ENCODE measurements at regions not wholly inside any gene's neighbourhood (a gene's known extent, or its start where the extent isn't known, plus 50 kb on each side); places are given as distances from the start of the nearest gene placed in this dataset.

DNA sequence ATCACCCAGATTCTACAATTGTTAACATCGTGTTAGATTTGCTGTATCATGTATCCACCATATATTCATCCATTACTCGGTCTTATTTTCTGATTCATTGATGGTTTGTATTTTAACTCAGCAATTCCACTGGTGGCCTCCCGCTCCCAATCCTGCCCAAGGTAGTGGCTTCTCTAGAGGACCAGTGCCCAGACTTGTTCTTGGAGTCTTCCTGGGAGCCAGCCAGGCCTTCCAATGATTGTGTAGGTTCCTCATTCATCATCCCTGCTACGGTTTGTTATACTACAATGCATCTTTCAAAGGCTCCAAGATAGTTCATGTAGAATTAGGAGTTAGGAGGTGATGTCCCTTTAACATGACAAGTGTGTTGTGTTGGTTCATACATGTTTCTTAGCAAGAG is 451.1 kb downstream of the SETD4 start:
- Histone ChIP-seq H3K4me1 (no peaks in the 10 kb centered on the region), H3K27ac (no peak overlapping the region), H3K4me3 (no peak overlapping the region), H3K9ac (no peak overlapping the region), H3K36me3 (no peaks in the 10 kb centered on the region), H3K27me3 (no peaks in the 10 kb centered on the region), H4K20me1 (no peaks in the 10 kb centered on the region), H3K4me2 (no peak overlapping the region), H3K9me3 (no peaks in the 10 kb centered on the region)
- TF ChIP-seq Cebpa-rat (IDR thresholded peaks at IDR 0.05): no peak

- Histone ChIP-seq H3K9me3 (no peaks in the 10 kb centered on the region), H3K27me3 (no peaks in the 10 kb centered on the region), H4K20me1 (no peaks in the 10 kb centered on the region), H3K4me1 (no peaks in the 10 kb centered on the region), H3K4me3 (no peak overlapping the region), H3K36me3 (no peaks in the 10 kb centered on the region), H3K4me2 (no peak overlapping the region), H3K9ac (no peak overlapping the region), H3K27ac (no peak overlapping the region)
- TF ChIP-seq Cebpa-rat (IDR thresholded peaks at IDR 0.05): no peak
These were observed 452.9 kb downstream of the SETD4 start for GRCh38 chr21:35607406-35607805.

- no peaks in the 10 kb centered on the region for H3K9me3 ChIP-seq
- no peak overlapping the region for H3K4me3 ChIP-seq
- H3K27me3 ChIP-seq: no peaks in the 10 kb centered on the region
- no peaks in the 10 kb centered on the region for H4K20me1 ChIP-seq
- no peaks in the 10 kb centered on the region for H3K36me3 ChIP-seq
- H3K27ac ChIP-seq: no peak overlapping the region
- H3K9ac ChIP-seq: no peak overlapping the region
- no peaks in the 10 kb centered on the region for H3K4me1 ChIP-seq
- no peak for TF ChIP-seq Cebpa-rat (IDR thresholded peaks at IDR 0.05)
- no peak overlapping the region for H3K4me2 ChIP-seq
These were observed 453.7 kb downstream of the SETD4 start for GRCh38 chr21:35606578-35606977.

DNA sequence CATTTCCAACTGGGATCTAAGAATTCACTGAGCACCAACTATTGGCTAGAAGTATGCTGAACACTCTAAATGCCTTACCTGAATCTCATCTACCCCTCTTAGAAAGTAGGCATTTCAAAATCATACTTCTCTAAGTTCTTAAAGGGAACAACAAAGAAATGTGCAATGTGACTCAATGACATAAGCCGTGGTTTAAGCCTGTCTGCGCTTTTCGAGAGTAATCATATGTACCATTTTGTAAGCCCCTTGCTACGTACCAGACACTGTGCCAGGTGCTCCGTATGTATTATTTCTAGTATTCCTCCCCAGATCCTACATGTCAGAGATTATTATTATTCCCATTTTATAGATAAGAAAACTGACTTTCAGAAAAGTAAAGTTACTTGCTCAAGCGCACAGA is 454.2 kb downstream of the SETD4 start:
- TF ChIP-seq Cebpa-rat (IDR thresholded peaks at IDR 0.05): no peak

DNA sequence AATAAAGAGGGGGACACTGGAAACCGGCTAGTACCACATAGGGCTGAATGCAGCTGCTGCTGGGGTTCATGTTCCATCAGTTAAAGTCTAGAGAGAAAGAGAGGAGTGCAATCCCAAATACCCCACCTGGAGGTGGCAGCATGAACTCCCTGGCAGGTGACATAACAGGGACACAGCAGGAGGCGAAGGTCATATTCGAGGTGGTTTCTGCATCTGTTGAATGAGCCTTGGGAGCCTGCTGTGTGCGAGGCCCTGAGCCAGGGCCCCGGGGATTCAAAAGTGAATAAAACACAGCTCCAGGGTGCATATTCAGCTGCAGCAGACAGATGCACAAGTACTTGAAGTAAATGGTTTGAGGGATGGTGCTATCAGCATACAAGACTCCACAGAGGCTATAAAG is 456.8 kb downstream of the SETD4 start:
- Histone ChIP-seq H3K27ac (no peak overlapping the region), H3K4me3 (no peak overlapping the region), H3K27me3 (no peaks in the 10 kb centered on the region), H3K9me3 (no peaks in the 10 kb centered on the region), H3K4me2 (no peak overlapping the region), H3K36me3 (no peaks in the 10 kb centered on the region), H3K4me1 (no peaks in the 10 kb centered on the region), H4K20me1 (no peaks in the 10 kb centered on the region), H3K9ac (no peak overlapping the region)
- no peak for TF ChIP-seq Cebpa-rat (IDR thresholded peaks at IDR 0.05)

More for the DNA sequence above, 454.2 kb downstream of the SETD4 start:
- H3K4me1 ChIP-seq: no peaks in the 10 kb centered on the region
- H3K27me3 ChIP-seq: no peaks in the 10 kb centered on the region
- no peaks in the 10 kb centered on the region for H4K20me1 ChIP-seq
- H3K9ac ChIP-seq: no peak overlapping the region
- H3K4me3 ChIP-seq: no peak overlapping the region
- no peak overlapping the region for H3K27ac ChIP-seq
- no peak overlapping the region for H3K4me2 ChIP-seq
- no peaks in the 10 kb centered on the region for H3K9me3 ChIP-seq
- no peaks in the 10 kb centered on the region for H3K36me3 ChIP-seq

GRCh38 chr21:35602811-35603362 is 457.4 kb downstream of the SETD4 start:
- no peaks in the 10 kb centered on the region for H4K20me1 ChIP-seq
- no peak overlapping the region for H3K4me2 ChIP-seq
- no peaks in the 10 kb centered on the region for H3K9me3 ChIP-seq
- H3K9ac ChIP-seq: no peak overlapping the region
- no peak overlapping the region for H3K27ac ChIP-seq
- no peak for TF ChIP-seq Cebpa-rat (IDR thresholded peaks at IDR 0.05)
- H3K4me1 ChIP-seq: no peaks in the 10 kb centered on the region
- H3K36me3 ChIP-seq: no peaks in the 10 kb centered on the region
- no peaks in the 10 kb centered on the region for H3K27me3 ChIP-seq
- no peak overlapping the region for H3K4me3 ChIP-seq

GRCh38 chr21:35601211-35601610 is 459.1 kb downstream of the SETD4 start:
- Histone ChIP-seq H3K9me3 (no peaks in the 10 kb centered on the region), H3K36me3 (no peaks in the 10 kb centered on the region), H4K20me1 (no peaks in the 10 kb centered on the region), H3K27me3 (no peaks in the 10 kb centered on the region), H3K4me1 (no peaks in the 10 kb centered on the region), H3K4me2 (no peak overlapping the region), H3K9ac (no peak overlapping the region), H3K27ac (no peak overlapping the region), H3K4me3 (no peak overlapping the region)
- TF ChIP-seq Cebpa-rat (IDR thresholded peaks at IDR 0.05): no peak

DNA sequence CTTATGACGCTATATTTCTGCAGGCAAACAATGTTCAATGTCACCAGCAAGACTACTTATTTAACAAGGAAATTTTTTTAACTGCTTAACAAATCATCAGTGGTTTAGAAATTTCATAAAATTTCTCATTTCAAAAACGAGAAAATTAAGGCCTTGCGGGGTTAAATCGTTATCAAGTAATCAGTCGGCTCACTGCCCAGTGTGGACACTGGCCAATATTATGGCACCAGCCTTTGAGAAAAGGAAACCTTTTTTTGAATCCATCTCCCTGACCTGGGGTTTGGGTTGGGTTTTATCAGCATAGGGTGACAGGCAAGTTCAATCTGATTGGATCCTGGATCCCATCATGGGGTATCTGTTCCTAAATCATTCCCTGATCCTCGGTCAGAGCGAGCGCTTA is 461.2 kb downstream of the SETD4 start:
- Histone ChIP-seq H3K36me3 (no peaks in the 10 kb centered on the region), H3K9me3 (0 out of 2 replicates have a peak, but pooled peaks cover 4% of the 10 kb centered on the region), H3K27me3 (no peaks in the 10 kb centered on the region), H3K4me2 (no peak overlapping the region), H3K9ac (no peak overlapping the region), H3K27ac (no peak overlapping the region), H3K4me1 (no peaks in the 10 kb centered on the region), H4K20me1 (no peaks in the 10 kb centered on the region), H3K4me3 (no peak overlapping the region)
- TF ChIP-seq Cebpa-rat (IDR thresholded peaks at IDR 0.05): no peak

DNA sequence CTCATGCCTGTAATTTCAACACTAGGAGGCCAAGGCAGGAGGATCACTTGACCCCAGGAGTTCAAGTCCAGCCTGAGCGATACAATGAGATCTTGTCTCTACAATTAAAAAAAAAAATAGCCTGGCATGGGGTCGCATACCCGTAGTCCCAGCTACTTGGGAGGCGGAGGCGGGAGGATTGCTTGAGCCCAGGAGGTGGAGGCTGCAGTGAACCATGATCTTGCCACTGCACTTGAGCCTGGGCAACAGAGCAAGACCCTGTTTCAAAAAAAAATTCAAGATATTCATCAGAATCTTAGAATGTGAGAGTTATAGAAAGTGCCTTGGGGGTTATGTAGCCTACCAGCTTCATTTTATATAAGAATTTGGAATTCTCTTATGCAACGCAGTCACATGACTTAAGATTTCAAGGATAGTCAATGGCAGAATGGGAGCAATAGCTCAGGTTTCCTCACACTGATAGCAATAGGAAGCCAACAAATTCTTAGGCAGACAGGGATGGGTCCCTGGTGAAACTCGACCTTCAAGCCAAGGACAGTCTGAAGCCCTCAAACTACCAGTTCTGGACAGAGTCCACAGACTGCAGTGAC is 462.5 kb downstream of the SETD4 start:
- no peak overlapping the region for H3K4me2 ChIP-seq
- no peak overlapping the region for H3K27ac ChIP-seq
- H4K20me1 ChIP-seq: no peaks in the 10 kb centered on the region
- no peaks in the 10 kb centered on the region for H3K36me3 ChIP-seq
- 0 out of 2 replicates have a peak, but pooled peaks cover 4% of the 10 kb centered on the region for H3K9me3 ChIP-seq
- H3K27me3 ChIP-seq: no peaks in the 10 kb centered on the region
- no peak overlapping the region for H3K4me3 ChIP-seq
- no peak for TF ChIP-seq Cebpa-rat (IDR thresholded peaks at IDR 0.05)
- H3K9ac ChIP-seq: no peak overlapping the region
- H3K4me1 ChIP-seq: no peaks in the 10 kb centered on the region

- Histone ChIP-seq H3K27ac (no peak overlapping the region), H3K36me3 (no peaks in the 10 kb centered on the region), H3K9me3 (0 out of 2 replicates have a peak, but pooled peaks cover 4% of the 10 kb centered on the region), H3K4me3 (no peak overlapping the region), H3K27me3 (no peaks in the 10 kb centered on the region), H3K9ac (no peak overlapping the region), H3K4me1 (no peaks in the 10 kb centered on the region), H4K20me1 (no peaks in the 10 kb centered on the region), H3K4me2 (no peak overlapping the region)
- TF ChIP-seq Cebpa-rat (IDR thresholded peaks at IDR 0.05): no peak
These were observed 465.4 kb downstream of the SETD4 start for GRCh38 chr21:35594905-35595304.
